ENCODE measurements at regions not wholly inside any gene's neighbourhood (a gene's known extent, or its start where the extent isn't known, plus 50 kb on each side); places are given as distances from the start of the nearest gene placed in this dataset.

DNA sequence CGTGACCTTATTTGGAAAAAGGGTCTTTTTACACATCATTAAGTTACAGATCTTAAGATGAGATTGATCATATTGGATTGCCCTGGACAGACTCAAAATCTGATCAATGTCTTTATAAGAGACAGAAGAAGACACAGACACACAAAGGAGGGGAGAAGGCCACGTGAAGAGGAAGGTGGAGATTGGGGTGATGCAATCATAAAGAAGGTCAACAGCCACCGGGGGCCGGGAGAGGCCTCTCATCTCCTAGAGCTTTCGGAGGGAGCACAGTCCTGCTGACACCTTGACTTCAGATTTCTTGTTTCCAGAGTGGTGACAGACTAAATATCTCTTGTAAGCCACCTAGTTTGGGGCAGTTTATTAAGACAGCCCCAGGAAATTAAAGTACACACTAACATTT is 204.6 kb upstream of the CSF3R start:
- DNase-seq (ENCODE audit: low read depth in 2 of 2): no peak

DNA sequence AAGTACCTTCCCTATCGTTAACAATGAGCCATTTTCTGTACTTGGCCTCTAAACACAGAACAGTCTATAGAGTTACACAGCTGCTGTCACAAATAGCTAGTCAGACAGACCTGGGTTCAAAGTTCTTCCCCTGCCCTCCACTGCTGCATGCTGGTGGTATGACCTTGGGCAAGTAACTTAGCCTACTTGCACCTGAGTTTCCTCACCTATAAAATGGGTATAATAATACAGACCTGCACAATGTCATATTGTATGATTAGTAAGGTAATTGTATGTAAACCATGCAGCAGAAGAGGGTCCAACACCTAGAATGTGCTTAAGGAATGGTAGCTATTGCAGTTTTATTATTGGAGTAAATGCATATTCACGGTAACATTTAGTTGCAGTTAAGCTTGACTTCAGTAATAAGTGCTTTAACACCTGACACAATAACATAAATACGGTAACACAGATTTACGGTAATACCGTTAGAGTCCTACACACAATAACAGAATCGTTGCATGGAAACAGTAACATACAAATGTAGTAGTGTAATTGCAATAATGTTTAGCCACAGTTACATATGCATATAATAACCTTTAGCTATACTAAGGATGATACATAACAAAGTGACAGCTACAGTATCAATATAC is 193.3 kb upstream of the CSF3R start:
- DNase-seq (ENCODE audit: low read depth in 2 of 2): no peak

DNA sequence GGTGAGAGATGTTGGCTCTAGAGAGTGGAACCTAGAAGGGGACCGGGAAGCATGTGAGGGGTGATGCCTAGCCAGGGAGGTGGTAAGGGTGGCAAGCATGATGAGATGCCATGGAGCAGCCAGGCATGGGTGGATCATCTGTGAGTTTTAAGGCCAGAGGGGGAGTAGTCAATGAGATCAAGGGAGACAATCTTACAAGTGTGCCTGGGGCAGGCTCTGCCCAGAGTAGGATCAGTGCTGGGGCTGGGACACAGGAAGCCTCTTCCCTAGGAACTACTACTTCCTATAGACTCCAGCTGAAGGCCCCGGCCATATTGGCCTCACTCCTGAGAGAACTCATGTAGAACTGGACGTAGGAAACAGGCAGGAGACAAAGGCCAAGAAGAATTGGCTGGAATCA is 192.4 kb upstream of the CSF3R start:
- DNase-seq (ENCODE audit: low read depth in 2 of 2): no peak

DNA sequence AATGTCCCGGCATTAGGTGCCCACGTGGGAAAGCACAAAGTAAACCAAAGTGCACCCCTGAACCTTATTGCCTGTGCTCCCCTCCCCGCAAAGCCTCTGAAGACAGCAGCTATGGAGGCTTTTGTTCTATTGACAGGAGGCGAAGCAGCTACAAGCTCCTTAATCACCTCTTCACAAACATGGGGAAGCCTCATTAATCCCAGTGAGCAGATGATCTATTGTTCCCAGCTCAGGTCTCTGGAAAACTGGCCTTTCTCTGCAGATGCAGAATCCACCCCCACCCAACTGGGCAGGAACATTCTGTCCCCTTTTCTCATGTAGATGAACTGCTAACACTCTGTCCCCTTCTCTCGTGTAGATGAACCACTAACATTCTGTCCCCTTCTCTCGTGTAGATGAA is 190.5 kb upstream of the CSF3R start:
- no peak for DNase-seq (ENCODE audit: low read depth in 2 of 2)

DNA sequence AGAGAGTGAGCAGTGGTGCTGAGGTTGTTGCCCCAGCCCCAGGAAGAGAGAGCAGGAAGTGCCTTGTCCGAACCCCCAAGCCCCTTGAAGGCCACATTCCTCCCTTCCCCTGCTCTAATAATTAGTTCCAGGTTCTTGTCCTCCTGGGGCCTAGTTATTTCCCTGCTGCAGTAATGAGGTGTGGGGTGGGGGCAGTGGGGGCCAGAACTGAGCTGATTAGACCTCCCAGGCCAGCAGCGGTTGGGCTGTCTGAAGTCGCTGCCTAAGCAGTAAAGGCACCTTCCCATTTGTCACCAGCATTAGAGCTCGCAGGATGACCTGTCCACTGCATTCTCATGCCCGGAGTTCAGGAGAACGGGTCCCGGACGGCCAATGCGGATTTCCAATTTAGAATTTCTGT is 186.5 kb upstream of the CSF3R start:
- DNase-seq (ENCODE audit: low read depth in 2 of 2): no peak

DNA sequence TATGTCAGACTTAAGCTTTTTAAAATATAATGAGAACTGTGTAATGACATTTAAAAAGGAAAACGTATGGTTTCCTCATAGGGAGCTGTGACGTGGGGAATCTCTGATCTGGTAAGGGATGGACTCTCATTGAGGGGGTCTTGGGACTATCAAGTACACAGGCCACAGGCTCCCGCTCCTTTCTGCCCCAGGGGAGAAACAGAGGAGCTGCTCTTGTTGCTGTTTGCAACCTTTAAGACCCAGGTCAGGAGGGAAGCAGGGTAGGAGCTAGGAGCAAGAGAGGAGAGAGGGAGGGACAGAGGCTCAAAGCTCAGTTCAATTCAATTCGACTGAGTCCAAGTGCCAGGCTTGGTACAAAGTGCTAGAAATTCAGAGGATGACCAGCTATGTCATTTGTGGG is 185.1 kb upstream of the CSF3R start:
- DNase-seq (ENCODE audit: low read depth in 2 of 2): no peak

DNA sequence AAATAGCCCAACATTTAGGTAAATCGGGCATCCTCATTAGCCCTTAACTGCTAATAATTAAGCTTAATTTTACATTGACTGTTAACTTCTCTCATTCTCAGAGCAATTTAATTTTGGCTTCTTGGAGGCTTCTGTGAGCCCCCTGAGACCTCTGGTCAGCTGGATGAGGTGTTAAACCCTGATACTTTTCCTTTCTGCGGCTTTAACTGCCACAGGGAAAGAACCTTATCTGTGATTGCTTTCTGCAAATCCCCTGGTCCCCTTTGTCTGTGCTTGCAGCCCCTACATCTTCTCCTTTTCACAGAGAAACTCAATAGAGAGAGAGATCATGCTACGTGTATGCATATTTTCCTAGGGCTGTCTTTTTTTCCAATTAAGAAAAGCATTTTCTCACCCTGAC is 184.5 kb upstream of the CSF3R start:
- DNase-seq (ENCODE audit: low read depth in 2 of 2): no peak

DNA sequence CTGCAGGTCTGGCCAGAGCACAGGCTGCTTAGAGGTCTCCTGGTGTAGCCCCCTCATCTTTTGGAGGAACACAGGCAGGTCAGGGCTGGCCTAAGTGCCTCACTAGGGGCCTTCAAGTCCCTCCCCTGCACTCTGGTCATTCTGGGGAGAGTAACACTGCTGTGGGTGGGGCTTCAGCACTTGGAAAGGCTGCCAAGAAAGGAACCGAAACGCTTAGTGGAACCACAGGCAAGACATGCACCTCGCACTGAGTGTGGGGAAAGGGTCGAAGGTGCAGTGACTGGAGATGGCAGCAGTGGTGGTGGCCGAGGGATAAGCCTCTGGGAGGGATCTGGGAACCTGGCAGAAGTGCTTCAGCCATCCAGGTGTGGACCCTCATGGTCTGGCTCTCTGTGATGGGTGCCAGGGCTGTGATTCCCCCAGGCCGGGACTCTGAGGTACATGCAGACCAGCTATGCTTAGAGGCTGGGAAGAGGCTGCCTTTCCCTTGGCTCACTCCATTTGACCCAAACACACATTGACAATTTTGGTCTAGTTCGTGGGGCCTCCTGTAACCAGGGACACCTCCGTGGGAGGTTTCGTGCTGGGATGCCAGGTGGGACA is 182.9 kb upstream of the CSF3R start:
- no peak for DNase-seq (ENCODE audit: low read depth in 2 of 2)

DNA sequence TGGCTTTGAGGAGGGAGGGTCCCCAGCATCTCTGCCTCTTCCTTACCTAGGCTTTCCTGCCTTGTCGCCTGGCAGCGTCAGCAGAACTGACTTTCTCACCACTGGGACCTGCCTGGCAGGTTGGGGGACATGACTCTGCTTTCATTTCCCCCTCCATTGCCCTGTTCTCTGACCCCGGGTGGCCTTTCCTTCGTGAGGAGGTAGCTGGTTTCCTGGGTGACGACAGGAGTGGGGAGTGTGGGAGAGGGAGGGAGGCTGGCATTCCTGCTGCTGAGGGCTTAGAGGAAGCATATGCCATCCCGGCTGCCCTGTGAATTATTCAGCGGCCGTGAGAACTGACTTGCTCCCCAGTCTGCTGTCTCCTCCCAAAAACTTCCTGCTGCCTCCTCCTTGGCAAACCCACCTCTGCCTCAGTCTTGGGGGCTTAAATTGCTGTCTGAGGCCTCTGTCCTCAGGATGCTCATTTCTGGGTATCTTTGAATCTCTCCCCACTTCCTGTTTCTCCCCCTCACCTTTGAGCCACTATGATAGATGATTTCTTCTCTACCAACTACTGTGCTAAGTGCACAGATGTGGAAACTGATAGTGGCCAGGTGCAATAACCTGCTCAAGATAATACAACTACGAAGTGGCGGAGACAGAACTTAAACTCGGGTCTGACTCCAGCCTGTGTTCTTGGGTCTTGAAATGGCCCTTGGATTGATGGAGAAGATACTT is 182.0 kb upstream of the CSF3R start:
- DNase-seq (ENCODE audit: low read depth in 2 of 2): no peak

DNA sequence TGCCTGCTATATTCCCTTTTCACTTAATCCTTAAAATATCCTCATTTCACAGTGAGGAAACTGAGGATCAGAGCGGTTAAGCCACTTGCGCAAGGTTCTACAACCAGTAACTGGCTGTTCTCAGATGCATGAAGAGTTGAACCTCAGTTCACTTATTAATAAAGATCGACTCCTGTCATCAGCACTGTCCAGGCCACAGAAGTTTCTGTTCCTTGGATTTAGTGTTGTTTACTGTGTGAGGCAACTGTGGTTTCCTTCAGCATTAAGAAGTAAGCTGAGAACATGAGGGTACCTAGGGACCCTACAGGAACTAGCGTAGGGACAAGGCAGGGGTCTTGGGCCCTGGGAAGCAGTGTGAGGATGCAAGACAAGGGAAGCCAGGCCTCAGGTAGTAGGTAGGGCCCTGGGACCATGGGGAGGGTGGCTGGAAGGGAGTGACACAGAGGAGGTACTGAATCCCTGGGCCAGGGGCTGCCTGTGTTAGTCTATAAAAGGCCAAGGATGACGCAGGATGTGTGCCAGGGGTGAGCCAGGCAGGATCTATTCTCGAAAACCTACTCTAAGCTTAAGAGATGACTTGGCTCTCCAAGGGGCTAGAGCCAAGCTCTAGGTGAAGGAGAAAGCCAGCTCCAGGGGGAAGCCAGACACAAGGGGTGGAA is 181.2 kb upstream of the CSF3R start:
- no peak for DNase-seq (ENCODE audit: low read depth in 2 of 2)

DNA sequence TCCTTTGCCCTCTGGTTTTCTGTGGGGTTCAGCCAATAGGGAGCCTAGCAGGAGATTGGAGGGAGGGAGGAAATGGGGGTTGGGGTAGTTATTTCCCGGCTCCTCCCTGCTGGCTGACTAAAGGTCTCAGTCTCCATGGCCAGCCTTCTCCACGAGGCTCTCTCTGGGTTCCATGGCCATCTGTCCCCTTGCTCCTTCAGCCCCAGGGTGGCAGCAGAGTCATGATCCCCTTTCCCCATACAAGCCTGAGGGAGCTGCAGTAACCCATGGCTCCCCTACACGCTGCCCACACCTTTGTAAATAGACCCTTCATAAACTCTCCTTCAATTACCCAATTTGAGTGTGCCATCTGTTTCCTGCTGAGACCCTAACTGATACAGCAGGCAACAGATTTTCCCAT is 176.1 kb upstream of the CSF3R start:
- DNase-seq (ENCODE audit: low read depth in 2 of 2): no peak

DNA sequence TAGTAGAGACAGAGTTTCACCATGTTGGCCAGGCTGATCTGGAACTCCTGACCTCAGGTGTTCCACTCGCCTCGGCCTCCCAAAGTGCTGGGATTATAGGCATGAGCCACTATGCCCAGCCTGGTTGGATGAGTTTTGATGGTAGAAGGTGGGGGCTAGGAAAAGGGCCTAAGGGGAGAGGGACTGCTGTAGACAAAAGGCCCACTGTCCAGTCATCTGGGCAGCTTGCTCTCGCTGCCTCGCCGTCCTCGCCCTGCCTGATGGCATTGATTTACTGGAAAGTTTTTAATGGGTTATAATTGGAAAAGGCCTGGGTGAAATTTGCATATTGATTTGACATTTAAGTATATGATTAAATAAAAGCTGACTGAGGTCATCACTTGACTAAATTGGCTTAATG is 175.1 kb upstream of the CSF3R start:
- DNase-seq (ENCODE audit: low read depth in 2 of 2): no peak

DNA sequence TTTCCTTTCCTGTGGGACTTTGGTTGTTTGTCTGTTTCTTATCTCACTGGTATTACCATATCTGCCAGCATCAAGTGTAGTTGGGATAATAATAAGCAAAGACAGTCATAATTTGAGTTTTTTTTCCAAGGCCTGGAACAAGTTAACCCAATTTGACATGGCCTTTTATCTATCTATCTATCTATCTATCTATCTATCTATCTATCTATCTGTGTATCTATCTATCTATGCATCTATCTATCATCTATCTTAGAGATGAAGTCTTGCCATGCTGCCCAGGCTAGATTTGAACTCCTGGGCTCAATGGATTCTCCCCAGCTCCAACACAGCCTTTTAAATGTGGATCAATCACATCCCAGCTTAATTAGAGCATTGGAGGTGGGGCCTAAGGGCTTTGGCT is 174.1 kb upstream of the CSF3R start:
- DNase-seq (ENCODE audit: low read depth in 2 of 2): no peak

DNA sequence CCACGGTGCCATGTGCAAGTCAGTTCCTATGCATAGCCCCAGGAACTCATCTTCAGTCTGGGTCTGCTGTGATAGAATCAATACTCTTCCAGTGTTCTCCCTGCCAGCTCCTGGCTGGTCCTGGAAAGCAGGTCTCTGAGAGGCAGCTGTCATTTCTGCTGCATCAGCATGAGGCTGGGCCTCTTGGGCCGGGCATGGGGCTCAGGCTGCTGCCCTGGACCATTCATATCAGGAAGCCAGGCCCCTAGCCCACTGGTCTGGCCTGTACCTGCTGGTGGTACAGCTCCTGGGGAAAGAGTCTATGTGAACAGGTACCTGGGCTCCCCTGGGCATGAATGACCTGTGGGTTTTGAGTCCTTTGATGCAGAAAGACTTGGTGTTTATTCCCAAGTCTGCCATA is 173.6 kb upstream of the CSF3R start:
- no peak for DNase-seq (ENCODE audit: low read depth in 2 of 2)

DNA sequence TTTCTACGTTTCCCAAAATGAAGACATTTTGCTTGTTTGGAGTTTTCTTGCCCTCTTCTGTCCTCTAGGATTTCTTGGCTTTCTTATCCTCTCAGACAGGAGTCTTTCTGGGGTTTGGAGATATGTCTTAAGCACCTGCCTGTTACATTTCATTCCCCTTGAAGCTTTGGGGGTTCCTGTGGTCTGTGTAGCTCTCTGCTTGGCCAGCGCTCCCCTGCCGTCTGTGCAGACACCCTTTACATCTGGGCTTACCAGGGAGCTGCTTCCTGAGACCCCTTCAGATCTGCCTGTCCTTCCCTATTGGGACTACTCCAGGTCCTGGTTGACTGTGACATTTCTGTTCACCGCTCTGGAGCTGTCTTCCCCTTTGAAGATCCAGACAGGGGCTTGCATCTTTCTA is 171.9 kb upstream of the CSF3R start:
- DNase-seq (ENCODE audit: low read depth in 2 of 2): no peak

DNA sequence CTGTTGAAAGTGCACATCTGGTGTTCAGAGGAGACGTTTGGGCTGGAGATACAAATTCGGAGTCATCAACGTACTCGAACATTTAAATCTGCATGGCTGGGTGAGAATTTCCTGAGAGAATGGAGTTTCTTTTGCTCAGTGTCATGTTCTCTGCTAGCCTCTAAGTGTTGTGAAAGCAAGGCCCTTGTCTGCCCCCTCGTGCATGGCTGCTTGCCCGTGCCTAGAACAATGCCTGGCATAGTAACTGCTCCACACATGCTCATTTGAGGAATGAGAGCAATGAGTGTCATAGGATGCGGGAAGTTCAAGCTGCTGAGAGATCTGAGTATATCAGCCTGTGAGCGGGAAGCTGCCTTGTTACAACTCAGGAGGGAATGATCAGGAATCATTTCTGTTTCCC is 171.1 kb upstream of the CSF3R start:
- DNase-seq (ENCODE audit: low read depth in 2 of 2): no peak

DNA sequence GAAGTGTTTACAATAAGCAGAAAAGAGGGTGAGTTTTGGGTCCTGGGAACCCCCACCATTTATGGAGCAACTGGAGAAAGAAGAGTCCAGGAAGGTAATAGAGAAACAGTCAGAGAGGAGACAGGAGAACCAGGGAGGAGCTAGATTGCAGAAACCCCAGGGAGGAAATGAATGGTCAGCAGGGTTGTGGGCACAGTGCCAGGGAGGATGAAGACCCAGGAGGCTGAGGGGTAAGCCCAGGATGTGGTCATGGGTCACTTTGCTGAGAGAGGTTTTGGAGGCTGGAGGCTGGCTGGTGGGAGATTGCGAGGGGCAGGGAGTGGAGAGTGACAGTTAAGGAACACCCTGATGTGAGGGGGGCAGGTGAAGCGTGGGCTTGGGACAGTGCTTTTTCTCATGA is 169.9 kb upstream of the CSF3R start:
- DNase-seq (ENCODE audit: low read depth in 2 of 2): no peak

DNA sequence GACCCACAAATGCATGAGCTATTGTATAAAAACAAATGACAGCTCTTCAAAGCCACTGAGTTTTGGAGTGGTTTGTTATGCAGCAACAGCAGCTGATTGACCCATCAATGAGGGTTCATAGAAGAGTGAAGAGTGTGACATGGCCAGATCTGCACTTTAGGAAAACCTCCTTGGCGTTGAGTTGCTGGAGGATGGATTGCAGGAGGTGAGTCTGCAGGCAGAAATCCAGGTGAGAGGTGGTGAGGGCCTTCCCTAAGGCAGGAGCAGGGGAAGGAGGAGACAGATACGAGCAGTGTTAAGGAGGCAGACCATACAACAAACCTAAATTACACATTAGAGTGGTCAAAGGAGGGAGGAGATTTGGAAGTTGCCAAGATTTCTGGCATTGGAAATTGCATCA is 169.3 kb upstream of the CSF3R start:
- DNase-seq (ENCODE audit: low read depth in 2 of 2): no peak

DNA sequence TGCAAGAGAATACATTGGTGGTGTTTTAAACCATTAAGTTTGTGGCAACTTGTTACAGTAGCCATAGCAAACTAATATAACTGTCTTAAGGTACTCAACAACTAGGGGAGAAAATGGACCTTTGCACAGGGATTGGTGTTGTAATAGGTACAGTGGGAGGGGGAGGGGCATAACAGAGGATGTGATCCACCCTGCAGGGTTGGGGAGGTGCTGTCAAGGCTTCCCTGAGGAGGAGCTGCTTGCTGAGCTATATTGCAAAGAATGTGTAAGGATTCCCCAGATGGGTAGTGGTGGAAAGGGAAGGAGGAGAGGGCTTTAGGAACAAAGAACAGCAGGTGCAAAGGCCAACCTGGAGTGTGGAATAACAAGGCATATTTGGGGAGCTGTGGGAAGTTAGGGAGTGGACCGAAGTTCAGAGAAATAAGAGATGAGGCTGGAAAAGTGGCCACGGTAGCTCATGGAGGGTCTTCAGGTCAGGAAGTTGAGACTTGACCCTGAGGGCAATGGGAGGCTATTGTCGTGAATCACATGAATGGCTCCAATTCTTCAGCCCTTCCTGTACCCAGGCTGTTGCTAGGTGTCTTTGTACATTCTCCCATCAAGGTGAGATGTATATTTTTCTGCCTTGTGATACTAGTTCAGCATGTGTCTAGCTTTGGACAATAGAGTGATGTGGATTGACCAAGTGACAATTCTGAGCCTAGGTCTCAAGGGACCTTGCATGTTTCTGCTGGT is 168.6 kb upstream of the CSF3R start:
- no peak for DNase-seq (ENCODE audit: low read depth in 2 of 2)

DNA sequence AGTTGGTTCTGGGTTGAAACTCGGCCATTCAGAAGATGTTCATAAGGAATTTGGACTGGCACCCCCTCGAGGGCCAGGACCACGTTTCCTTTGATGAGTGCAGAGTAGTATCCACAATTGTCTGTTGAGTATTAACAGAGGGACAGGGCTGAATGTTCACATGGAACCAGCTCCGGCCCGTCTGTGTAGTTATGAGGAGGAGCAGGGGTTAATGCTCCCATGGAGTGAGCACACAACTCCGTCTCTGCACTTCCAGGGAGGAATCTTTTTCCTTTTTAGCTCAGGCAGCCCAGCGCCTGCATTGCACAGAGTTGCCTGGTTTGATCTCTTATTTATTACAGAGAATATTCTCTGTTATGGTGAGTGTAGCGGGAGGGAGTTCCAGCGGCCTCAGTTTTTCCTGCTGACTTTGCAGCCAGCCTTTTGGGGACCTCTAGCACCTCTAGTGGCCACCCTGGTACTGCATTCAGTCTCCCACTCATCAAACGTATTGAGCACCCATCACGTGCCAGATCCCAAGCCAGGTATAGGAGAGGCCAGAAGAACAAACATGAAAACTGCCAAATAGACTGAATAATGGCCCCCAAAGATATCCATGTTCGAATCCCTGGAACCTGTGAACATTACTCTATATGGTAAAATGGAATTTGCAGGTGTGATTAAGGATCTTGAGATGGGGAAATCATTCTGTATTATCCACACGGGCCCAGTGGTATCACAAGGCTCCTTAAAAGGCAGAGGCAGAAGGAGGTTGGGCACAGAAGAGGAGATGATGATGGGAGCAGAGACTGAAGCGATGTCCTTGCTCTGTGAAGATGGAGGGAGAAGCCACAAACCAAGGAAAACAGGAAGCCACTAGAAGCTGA is 167.7 kb upstream of the CSF3R start:
- peak; percentile 39 to 40 for DNase-seq (ENCODE audit: low read depth in 2 of 2)

DNA sequence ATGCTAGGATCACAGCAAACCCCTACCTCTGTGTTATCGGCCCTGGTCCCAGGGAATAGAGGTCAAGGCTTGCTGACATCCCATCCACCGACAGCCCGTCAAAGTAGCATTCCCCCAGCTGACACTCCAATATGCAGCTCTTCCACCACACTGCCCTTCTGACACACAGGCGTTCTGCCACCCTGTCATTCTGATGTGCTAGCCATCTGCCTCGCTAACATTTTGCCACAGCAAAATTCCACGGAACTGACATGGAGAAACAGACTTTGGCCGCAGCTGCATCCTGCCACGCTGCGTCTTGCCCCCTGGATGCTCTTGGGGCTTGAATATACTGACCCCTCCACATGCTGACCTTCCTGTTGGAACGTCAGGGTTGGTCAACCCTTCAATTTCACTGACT is 163.2 kb upstream of the CSF3R start:
- no peak for DNase-seq (ENCODE audit: low read depth in 2 of 2)

Data from stimulated activated CD8-positive, alpha-beta memory T cell treated with anti-CD3 and anti-CD28 coated beads, Interleukin-15, amount 100 ng/mL, for 48 hours (primary cell).